HG03378 (cell line): ENCODE measurements at regions not wholly inside any gene's neighbourhood (a gene's known extent, or its start where the extent isn't known, plus 50 kb on each side); places are given as distances from the start of the nearest gene placed in this dataset.

Experiments
- ATAC-seq: cut with Tn5 transposase; IDR thresholded peaks from one replicate; pipeline ENCODE4 v1.9.1; 2021; ENCODE audit warnings: mild to moderate bottlenecking, moderate library complexity; ENCODE audit not compliant: unreplicated experiment

DNA sequence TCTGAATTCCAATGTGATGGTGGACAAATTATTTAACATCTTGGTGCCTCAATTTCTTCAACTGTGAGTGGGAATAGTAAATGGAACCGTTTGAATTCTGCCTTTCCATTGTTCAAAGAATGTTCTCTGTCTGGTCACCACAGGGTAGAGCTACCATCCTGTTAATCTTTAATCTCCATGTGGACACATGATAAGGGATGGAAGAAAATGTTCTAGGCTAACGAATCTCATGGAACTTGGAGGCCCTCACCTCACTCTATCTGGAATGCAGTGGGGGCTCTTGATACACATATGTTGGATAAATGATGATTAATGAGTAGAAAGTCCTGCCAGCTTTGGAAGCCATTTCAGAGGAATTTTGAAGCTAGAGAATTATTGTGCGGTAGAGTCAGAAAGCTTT lies 118.5 kb upstream of the HABP2 start:
- ATAC-seq: no peak

DNA sequence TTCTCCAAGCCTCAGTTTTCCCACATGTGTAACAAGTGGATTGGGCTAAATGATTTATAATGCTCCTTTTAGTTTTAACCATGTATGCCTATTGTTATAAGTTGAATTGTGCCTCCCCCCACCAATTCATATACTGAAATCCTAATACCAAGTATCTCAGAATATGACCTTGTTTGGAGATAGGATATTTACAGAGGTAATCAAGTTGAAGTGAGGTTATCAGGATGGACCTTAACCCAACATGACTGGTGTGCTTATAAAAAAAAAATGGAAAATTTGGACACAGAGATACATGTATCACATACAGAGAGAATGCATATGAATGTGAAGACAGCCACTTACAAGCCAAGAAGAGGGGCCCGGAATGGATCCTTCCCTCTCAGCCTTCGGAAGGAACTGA lies 117.9 kb upstream of the HABP2 start:
- no peak for ATAC-seq

DNA sequence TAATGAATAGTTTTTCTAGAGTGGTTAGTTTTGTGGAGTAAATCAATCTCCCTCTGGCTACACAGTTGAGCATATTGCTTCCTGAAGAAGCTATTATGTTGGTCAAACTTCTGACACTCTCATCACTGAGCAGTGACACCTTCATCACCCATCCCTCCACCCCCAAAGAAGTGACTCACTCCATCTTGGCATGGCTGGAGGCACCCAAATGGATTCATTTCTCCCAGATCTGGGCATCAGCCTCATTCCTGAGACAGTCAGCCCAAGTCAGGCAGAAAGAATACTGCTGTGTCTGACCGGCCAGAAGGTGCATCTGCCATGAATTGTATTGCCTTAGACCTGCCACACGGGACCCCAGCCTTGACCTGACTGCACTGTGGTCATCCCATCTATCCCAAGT lies 117.0 kb upstream of the HABP2 start:
- ATAC-seq: no peak

DNA sequence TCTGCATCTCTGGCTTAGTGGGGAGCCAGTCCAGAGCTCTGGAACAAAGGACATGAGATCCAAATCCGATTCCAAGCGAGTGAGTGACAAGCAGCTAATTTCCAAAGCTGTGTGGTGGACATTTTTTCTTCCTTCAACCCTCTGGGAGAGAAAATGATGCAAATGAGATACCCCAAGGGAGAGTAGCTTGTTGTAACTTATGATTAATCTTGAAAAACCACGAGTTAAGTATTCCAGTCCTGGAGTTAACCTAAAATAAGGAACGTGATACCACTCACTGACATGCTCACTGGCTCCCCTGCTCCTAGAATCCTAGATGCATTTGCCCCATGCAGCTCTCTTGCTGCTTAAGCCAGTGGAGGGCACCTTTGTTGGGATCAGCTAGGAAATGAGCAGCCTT lies 116.0 kb upstream of the HABP2 start:
- ATAC-seq: no peak

DNA sequence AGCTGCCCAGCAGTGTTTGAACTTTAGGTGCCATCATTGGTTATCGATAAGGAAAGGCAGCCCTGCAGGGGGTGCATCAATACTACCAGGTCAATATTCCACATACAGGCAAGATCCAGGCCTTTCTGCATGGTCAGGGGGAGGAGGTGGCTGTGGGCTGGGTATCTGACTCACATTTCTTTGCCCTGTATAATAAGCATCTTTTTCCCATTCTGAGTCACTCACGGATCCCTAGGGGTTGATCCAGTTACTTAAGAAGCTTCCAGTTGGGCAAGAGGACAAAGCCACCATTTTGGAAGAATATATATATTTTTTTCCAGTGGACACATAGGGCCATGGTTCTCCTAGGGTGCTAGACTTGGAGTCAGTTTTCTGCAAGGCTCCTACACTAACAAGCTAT lies 114.2 kb upstream of the HABP2 start:
- no peak for ATAC-seq

DNA sequence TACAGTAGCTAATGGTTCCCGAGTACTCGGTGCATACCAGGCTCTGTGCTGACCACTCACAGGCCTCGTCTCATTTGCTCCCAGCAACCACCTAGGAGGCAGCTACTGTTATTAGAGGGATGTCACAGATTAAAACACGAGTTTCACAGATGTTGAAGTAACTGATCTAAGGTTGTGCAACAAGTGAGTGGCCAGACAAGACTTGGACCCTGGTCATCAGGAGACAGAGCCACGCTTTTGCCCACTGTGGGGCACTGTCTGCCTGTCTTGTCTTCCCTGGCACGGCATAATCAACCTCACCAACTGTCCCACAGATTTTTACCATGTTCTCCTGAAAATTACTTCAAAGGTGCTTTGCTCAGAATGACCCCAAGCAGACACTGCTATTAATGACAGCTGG lies 111.6 kb upstream of the HABP2 start:
- no peak for ATAC-seq

DNA sequence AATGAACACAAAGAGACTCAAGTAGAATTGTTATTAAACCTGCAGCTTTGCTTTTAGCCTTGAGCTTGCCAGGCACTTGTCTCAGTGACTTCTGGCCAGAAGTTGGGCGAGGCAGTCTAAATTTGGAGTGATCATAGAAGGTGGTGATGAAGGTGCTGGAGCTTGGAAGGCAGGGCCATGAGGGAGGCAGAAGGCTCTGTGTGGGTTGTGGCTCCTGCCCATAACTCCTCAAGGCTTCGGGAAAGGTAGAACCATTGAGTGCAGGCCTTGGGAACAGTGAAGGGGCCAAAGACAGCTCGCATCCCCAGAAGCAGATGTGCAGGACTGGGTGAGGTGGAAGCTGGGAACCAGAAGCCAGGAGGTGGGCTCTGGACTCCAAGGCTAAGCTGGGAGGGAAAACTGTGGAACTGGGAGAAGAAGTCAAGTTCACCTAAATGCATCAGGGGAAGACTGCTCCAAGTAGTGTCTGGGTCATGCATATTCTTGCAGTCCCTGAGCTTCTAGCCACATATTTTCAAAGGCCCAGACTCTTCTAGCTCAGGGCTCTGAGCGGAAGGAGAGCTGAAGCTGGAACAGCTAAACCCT lies 111.1 kb upstream of the HABP2 start:
- ATAC-seq: no peak

DNA sequence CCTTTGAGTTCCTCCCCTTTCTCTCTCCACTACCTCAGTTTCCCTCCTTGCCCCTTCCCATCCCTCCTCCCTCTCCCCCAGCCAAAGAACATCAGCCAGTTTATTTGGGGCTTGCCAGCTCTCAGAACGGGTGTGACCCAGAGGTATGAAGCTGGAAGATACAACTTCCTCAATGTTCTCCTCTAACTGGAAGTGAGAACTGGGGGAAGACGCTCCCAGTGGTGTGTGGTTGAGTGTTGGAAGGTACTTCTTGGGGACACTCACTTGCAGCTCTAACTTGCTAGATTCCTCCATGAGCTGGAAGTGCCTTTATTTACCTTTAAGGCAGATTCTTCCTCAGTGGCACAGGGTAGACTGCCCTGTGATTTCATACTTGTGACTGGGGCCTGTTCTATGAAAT lies 110.5 kb upstream of the HABP2 start:
- ATAC-seq: no peak

DNA sequence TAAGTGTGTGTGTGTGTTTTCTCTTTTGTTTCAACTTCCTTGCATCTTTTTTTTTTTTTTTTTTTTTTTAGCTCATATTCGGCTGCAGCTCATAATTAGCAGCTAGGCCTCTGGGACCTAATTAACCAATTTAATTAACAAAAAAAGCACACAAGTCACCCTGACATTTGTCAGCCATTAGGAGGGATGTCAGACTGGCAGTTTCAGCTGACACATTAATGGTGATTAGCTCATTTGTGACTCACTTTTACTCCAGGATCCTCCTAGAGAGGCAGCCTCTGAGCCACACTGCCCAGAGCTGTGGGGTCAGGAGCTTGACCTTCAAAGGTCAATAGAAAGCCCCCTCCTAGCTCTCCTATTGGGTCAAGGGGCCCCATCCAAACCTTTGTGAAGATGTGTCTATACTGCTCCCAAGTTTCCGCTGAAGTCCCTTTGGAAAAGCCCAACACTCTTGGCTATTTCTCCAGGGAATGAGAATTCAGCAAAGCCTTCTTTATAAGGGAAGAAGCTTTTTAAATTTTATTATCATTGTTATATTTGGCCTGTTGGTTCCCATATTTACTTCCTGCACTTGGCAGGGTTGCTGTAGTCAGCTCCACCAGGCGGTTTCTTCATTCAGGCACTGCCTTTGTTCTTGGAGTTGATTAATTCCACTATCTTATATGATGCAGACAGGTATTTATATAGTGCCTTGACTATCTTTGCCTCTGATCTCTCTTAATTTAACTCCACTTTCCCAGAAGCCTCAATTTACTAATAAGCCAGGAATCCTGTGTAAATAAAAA lies 109.5 kb upstream of the HABP2 start:
- ATAC-seq: no peak

DNA sequence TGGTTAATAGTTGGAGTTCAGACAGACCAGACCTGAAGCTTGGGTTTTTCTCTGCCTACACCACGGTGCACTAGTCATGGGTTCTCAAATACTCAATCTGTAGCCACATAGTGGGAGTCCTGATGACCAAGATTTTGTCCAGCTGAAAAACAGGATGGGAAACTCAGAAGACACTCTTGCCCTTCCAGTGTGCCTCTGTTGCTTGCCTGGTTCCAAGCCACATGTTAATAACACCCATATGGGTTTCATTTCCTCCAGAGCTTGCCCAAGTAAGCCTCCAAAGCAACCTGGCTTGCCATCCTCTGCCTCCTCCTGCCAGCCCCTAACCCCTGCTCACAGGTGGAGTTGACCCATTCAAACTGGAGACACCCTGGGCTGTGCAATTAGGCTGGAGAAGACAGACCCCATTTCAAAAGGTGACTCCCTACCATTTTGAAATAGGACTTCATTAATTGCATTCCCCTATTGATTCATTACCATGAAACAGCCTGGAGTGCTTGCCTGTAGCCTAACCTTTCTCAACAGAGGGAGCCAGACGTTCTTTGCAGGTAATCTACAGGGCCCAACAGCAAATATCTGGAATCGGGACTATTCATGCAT lies 108.0 kb upstream of the HABP2 start:
- ATAC-seq: no peak

DNA sequence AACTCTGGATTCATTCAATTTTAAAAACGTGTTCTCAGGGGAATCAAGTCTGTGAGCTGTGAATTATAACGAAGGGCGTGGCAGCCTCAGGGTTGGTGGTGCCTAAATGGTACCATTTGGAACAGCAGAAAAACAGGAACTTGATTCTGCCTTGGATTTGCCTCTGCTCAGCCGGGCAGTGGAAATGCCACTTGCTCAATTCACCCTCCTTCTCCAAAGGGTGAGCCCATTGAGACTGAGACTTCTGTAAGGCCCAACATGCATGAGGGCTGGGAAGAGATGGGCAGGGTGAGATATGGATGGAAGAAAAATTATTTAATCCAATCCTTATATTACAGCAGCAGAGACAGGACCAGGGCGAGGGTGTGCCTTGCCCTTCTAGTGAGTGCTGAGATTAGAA lies 107.1 kb upstream of the HABP2 start:
- ATAC-seq: no peak

DNA sequence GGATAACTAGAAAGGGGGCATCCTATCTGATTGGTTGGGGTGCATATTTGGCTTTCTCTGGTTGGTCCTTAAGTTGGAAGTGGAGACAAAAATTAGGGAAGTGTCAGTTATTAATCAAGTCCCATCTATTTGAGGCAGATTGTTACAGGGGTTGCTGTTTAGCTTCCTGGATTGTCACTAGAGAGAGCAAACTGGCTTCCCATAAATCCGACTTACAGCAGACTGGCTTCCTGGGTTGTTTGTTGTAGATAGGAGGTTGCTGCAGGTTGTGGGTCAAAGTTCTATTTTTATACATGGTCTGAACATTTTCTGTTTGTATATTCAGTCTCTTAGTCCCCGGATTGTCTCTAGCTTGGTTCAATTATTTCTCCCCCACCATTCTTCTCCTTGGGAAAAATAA lies 106.1 kb upstream of the HABP2 start:
- no peak for ATAC-seq

DNA sequence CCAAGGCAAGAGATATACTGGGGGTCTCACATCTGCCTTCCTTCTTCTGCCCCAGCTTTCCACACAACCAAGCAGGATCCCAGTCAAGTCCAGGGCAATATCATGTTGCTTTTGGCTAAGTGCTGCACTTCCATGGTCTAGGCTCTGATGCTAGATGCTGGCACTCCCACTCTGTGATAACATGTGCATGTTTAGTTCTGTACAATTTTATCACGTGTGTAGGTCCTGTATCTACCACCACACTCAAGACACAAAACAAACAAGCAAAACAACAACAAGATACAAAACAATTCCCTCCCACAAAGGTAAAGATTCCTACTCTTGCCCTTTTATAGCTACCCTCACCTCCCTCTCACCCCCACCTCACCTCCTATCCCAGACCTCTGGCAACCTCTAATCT lies 105.6 kb upstream of the HABP2 start:
- no peak for ATAC-seq

DNA sequence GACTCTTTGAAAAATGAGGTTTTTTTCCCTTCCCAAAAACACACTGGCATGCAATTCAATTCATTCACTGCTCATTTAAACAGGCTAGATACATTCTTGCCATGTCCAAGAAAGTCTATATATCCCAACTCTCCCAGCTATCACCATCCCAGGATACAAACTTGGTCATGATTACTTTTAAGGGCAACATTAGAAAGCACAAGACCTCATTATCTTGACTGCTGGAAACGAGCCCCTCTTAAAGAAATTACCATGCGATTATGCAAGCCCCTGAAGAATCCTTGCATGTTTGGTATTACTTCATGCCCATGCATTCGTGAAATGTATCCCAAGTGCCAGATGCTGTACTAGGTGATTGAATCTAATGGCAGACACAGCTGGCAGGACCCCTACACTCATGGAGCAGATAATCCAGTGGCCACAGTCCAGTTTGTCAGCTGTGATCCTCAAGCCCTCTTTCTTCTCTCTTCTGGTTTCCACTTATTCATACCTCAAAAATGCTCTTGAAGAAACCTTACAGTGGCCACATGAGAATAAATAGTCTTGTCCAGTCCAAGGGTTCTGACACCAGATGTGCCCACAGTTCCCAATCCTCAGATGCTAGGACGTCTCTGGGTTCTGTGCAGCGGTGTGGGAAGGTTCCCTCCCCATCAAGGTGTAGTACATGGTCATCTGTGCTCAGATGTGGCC lies 103.7 kb upstream of the HABP2 start:
- ATAC-seq: no peak

DNA sequence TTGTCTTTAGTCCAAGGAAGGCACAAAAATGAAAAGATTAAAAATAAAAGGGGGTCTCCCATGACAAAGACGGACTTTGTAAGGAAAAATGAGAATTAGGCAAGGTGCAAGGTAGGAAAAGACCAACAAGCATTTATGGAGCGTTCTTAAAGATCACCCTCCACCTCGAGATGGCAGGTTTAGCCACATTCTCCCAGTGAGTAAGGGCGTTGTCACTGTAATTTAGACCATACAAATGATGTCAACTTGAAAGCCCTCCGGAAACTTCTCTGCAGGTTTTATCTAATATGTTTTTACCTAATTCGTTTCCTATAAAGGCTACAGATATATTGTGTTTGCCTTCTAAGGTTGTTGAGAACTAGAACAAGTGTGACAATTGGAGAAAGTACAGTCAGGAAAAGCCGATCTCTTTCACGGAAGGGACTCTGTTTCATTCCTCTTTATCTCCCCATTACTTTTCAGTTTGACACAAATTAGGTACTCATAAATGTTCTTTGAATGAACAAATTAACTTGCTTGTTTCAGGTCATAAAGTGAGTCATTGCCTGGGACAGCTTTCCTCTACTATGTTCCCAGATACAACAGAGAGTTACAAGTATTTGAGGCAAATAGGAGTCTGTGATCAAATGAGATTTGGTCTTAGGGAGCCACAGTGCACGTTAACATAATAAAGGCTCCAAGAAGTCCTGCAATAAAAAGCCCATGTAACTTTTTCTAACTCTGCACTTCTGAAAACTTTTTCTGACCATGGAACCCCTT lies 102.6 kb upstream of the HABP2 start:
- no peak for ATAC-seq

DNA sequence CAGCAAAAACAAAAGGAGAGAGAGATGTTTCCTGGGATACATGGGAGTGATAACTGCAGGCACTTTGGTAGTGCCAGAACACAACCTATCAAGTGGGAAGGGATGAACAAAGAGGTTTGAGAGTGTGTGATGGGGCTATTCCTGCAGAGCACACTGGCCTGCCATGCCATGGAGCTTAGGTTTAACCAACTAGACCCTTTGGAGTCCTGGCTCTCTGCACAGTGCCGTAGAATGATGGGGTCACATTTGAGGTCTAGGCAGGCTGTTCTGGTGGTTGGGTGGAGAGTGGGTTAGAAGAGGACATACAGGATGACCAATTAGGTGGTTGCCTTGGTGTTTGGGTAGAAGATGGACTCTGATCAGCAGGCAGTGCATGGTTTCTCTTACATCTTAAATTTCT lies 101.9 kb upstream of the HABP2 start:
- ATAC-seq: no peak

DNA sequence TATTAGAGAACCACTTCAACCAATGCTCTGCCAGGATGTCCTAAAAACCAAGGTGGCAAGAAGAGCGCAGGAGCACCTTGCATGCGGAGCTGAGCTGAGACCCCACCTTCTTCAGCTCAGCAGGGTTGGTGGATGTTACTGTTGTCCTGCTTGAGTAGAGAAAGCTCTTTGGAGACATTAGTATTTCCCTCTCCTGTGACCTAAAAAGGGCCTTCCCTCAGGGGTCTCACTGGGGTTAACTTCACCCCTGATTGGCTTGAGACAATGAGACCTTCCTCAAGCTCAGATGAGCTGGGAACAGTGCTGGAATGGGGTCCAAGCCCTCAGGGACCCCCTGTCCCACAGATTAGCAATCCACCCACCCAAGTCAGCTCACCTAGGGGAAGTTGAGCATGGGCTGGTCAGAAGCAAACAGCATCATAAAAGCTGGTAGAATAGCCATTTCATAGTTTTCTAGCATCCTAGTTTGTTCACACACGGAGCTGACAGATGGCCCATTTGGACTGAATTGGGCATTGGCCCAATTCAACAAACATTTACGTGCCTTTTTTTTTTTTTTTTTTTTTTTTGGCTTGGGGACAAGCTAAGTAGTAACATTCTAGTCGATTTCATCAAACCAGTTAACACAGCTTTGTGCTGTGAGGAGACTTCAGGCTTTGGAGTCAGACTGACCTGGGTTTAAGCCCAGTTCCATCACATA lies 100.6 kb upstream of the HABP2 start:
- no peak for ATAC-seq

DNA sequence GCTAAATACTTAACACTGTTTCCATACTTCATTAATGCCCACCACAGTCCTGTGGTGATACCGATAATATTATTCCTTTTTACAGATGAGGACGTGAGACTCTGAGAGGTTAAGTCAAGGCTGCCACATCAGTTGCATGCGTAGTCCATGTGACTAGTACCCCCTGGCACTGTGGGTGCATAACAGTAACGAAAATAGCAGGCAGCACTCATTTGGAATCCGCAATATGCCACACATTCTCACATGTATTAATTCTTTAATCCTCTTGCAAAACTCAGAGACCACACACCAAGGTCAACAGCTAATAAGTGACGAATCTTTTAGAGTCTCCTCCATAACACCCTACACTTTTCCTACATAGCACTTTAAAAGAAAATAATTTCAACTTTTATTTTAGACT lies 99.5 kb upstream of the HABP2 start:
- ATAC-seq: no peak

DNA sequence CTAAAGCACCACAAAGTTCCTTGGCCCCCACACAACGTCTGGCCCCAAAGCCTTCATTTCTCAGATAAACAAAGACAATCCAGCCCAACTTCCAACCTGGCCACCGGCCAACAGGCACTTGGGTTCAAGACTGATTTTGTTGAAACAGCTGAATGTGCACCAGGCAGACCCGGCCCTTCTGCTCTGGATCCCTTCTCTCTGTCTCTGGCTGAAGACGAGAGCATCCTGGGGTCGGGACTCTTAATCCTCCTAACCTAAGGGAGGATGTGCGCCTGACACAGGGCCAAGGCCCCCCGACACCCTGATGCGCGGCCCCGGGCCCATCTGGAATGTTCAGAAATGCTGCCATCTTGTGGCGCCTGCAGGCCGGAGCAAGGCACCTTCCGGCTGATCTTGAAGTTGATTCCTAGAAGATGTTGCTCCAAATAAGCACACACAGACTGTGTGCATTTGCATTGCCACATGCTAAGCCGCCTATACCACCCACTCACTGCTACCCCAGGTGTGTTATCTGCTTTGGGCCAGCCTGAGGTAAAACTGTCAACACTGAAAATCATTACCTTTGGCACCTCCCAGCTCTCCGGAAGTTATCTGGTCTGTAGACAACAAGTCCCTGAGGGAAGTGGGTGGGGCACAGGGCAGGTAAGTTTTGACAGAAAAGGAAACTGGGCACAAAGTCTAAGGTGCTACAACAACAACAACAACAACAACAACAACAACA lies 98.4 kb upstream of the HABP2 start:
- no peak for ATAC-seq

DNA sequence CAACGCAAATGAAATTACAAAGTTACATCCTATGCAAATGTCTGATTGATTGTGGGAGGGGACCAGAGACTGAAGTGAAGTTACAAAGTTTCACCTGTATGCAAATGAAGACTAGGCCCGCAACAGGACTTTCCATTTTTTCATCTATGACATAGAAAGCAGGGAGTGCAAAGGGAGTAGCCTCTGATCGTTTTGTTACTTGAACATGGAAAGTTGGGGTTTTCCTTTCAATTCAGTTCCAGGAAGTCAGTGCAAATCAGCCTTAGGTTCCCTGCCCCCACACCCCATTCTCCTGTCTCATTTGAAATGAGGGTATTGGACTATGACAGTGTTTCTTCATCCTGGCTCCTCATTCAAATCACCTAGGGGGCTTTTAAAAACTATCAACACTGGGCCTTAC lies 96.9 kb upstream of the HABP2 start:
- ATAC-seq: no peak
